ENCODE measurements at regions not wholly inside any gene's neighbourhood (a gene's known extent, or its start where the extent isn't known, plus 50 kb on each side); places are given as distances from the start of the nearest gene placed in this dataset.
"Not testable (repeated sequence)": the region's sequence is repeated elsewhere in the genome, so short reads cannot be mapped to it uniquely, and the experiment has no call there.

DNA sequence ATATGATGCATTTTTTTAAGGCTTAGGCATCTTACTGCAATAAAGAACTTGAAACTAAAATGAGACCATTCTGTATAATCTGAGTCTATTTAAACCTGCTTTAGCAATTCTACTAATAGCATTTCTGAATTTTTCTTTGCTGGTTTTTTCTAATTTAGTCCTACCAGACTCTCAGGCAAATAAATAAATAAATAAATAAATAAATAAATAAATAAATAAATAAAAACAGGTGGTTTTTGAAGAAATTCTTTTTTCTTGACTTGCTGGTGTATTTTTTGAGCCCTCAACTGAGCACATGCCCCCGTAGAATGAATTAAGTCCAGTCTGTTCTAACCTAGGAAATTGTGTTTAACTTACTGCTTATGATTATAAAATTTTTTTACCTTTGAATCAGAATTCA is 134.7 kb upstream of the FOXP2 start:
- DNase-seq (ENCODE audit: low read depth): no peak

DNA sequence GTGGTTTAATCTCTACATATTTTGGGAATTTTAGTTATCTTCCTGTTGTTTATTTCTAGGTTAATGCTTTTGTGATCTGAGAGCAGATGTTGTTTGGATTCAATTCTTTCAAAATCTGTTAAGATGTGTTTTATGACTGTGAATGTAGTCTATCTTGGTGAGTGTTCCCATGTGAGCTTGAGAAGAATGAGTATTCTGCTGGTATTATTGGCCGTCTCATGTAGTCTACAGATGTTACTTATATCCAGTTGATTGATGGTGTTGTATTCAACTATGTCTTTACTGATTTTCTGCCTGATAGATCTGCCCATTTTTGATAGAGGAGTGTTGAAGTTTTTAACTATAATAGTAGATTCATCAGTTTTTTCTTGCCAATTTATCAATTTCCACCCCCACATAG is 141.4 kb upstream of the FOXP2 start:
- DNase-seq (ENCODE audit: low read depth): no peak

DNA sequence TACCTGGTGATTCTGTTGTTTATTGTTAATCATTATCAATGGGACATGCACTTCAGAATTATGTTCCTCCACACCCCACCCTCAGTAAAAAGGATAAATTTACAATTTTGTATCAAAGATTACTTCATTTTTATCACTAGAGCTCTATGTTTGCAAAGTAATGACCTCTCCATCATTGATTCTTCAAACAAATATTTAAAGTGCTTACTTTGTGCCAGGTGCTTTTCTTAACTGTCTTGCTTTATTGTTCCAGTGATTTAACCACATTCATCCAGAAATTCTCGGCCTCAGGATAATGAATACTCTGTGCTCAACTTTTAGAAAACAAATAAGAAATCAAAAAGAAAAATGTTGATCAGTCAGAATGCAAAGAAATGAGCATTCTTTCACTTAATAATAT is 144.9 kb upstream of the FOXP2 start:
- no peak for DNase-seq (ENCODE audit: low read depth)

DNA sequence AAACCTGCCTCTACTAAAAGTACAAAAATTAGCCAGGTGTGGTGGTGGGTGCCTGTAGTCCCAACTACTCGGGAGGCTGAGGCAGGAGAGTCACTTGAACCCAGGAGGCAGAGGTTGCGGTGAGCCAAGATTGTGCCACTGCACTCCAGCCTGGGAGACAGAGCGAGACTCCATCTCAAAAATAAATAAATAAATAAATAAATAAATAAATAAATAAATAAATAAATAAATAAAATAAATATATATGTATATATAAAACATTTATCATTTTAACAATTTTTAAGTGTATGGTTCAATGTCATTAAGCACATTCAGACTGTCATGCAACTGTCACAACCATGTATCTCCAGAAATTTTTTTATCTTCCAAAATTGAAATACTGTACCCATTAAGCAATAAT is 147.1 kb upstream of the FOXP2 start:
- not testable (repeated sequence) for DNase-seq (ENCODE audit: low read depth)

DNA sequence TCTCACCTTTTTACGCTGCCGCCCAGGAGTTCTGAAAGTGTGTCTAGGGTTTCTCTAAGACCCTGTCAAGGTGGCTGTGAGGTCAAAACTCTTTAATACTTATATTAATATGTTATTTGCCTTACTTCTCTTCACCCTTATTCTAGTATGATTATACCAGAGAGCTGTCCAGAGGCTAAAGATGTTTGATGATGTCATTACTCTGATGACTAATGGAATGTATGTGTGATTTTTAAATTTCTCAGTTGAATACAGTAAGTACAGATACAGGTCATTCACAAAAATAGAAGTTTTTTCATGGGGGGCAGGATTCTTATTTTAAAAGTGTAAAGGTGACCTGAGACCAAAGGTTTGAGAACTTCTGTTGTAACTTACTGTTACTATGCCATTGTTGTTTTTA is 150.6 kb upstream of the FOXP2 start:
- DNase-seq (ENCODE audit: low read depth): no peak

DNA sequence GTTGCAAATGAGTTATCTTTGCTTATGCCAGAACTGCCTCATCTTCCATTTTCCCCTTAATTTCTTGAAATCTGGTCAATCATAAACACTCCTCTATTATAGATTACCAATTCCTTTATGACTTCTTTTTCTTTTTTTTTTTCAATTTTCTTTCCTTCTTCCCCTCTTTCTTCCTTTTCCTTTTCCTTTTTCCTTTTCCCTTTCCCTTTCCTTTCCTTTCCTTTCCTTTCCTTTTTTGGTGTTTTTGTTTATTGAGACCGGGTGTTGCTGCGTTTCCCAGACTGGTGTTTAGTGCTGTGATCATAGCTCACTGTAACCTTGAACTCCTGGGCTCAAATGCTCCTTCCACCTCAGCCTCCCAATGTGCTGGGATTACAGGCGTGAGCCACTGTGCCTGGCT is 151.4 kb upstream of the FOXP2 start:
- no peak for DNase-seq (ENCODE audit: low read depth)

DNA sequence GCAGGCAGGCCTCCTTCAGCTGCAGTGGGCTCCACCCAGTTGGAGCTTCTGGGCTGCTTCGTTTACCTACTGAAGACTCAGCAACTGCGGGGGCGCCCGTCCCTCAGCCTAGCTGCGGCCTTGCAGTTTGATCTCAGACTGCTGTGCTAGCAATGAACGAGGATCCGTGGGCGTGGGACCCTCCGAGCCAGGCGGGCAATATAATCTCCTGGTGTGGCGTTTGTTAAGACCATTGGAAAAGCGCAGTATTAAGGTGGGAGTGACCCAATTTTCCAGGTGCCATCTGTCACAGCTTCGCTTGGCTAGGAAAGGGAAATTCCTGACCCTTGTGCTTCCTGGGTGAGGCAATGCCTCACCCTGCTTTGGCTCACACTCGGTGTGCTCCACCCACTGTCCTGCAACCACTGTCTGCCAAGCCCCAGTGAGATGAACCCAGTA is 159.2 kb upstream of the FOXP2 start:
- DNase-seq (ENCODE audit: low read depth): no peak

DNA sequence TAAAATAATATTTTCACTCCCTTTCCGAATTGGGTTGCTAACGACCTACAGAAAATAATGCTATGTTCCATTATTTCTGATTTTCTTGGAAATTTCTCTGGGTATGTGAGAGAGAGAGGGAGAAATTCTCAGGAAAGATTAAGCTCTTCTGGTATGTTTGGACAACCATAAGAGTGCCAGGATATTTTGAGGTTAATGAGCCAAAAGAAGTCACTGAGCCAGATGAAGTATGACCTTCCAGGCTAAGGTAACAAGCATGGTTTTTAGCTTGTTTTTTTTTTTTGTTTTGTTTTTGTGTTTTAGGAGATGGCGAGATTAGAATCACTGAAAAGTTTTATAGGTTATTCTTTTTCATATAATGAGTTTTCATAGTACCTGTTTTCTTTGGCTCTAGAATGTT is 171.0 kb upstream of the FOXP2 start:
- no peak for DNase-seq (ENCODE audit: low read depth)

DNA sequence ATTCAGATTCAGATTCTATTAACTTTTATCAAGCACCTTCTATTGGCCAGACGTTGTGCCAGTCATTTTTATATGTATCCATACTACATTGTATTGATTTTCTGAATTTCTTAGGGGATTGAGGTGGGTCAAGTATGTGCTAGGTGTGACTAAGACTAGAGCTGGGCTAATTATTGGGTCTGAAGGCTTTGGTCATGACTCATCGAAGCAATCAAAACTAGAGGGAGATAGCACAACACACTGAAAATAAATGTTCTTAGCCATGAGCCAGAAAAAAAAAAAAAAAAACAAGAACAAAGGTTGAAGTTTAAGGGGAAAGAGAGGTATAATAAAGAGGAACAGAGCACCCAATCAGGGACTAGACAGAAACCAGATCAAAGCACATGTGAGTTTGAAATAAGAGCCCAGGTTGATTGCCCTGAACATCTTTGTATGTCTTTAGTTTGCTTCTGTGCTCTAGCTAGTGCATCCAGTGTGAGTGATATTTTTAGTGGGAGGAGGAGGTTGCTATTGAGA is 171.6 kb upstream of the FOXP2 start:
- DNase-seq (ENCODE audit: low read depth): no peak

DNA sequence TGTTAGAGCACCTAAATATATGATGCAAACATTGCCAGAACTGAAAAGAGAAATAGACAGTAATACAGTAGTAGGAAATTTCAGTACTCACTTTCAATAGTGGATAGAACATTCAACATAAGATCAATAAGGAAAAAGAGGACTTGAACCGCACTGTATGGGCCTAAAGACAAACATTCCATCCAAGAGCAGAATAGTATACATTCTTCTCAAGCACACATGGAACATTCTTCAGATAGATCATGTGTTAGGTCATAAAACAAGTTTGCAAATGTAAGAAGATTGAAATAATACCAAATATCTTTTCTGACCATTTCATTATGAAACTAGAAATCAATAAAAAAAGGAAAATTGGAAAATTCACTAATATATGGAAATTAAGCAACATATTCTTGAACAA is 185.4 kb upstream of the FOXP2 start:
- DNase-seq (ENCODE audit: low read depth): no peak

DNA sequence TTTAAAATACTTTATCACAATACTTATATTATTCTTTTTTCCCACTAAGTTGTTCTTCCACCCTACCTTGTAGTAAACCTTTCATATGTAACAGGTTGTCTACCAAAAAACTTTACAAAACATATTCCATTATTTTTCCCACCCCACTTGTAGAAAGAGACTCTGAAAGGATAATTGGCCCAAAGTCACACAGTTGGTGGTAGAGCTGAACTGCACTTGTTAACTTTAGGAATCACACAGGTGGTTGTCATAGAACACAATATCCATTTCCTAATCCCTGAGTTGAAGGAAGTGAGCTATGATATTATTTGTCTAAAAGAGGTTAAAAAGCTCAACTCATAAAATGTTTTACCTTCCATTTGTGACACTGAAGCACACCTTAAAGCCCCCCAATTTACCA is 188.8 kb upstream of the FOXP2 start:
- no peak for DNase-seq (ENCODE audit: low read depth)

DNA sequence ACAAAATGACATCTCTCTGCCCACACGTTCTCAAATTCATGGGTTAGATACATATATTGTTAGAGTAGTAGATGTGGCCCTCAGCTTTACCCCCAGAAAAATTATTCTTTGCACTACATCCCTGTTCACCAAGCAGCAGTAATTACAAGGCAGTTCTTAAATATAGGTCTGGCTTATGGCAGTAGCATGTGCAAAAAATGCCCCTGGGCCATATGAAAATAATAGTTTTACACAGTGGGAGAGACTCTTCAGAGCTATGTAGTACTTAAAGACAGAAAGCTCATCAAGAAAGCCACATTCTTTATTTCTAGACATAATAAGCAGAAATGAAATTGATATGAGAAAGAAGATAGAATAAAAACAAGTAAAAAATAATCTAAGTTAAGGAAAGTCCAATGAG is 196.3 kb upstream of the FOXP2 start:
- no peak for DNase-seq (ENCODE audit: low read depth)

DNA sequence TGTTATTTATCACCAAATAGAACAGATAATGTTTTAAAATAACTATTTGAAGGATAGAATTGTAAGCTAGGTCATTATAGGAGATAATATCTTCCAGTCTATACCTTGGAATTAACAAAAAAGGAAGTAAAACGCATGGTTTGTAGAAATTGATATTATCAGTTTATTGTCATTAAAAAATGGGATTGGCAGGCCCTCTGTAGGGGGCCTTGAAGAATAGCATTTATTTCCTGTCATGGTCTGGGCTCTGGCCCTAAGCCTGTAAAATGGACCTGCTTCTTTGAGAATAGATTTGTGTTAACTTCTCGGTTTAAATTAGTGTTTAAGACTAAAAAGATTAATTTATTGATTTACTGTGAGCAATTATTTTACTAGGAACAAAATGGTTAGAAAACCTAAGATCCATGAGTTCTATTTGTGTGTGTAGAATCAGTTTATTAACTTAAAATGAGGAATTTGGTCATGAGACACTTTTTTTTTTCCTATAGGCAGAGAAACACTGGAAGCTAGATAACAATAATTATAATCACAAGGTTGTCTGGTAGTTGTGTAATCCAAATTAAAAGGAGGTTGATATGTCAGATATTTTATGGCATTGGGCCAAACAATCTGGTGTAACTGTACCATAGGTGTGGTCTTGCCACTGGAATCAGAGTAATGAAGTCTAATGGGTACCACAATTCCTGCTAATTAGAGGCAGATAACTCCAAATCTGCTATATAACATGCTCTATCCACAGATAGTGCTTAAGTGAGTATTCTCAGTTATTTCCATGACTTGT is 197.4 kb upstream of the FOXP2 start:
- DNase-seq (ENCODE audit: low read depth): no peak

DNA sequence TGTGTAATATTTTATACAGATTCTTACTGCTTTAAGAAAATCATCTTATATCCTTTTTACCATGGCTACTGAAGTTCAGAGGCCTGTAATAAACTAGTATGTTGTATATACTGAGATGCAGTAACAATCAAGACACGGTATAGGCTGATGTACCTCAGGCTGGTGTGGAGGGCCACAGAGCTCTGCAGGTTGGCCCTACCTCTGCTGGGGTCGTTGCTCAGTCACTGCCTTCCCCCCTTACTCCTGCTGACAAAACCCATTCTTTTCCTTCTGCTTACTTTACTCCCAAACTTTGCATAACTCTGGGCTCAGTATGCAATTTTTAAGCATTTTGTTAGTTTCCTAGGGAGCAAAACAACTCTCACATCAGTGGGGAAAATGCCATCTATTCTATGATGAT is 200.1 kb upstream of the FOXP2 start:
- DNase-seq (ENCODE audit: low read depth): no peak

DNA sequence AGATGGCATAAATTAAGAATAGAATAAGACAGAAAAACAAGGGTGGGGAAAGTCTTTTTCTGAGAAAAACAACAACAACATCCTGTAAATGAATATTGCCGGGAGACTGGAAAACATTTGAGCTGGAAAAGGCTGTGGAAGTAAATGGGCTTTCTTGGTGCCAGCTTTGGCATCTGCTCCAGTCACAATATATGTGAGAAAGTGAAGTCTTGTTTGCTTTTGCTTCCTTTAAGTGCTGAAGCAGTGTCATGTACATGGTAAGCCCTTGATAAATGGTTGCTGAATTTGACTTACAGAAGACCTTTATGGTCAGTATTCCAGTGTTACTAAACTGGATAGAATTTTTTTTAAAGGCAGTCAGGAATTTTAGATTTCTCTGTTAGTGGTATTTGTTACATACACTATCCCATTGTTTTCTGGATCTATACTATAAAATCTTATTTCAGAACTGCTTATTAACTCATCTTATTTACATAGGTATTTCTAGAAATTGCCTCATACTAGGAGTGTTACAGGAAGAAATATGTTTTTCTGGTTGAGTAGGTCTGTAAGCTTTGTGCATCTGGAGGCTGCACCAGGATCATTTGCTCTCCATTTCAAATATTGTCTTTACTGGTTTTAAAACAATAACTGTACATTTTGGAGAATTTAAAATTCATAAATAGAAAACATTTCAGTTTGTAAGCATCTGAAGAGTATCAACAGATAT is 201.7 kb upstream of the FOXP2 start:
- no peak for DNase-seq (ENCODE audit: low read depth)

DNA sequence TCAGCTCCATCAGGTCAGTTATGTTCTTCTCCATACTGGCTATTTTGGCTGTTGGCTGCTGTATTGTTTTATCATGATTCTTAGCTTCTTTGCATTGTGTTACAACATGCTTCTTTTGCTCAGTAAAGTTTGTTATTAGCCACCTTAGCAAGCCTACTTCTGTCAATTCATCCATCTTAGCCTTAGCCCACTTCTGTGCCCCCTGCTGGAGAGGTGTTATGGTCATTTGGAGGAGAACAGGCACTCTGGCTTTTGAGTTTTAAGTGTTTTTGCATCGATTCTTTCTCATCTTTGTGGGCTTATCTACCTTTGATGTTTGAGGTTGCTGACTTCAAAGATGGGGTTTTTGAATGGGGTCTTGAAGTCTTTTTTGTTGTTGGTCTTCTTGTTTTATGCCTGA is 204.6 kb upstream of the FOXP2 start:
- no peak for DNase-seq (ENCODE audit: low read depth)

DNA sequence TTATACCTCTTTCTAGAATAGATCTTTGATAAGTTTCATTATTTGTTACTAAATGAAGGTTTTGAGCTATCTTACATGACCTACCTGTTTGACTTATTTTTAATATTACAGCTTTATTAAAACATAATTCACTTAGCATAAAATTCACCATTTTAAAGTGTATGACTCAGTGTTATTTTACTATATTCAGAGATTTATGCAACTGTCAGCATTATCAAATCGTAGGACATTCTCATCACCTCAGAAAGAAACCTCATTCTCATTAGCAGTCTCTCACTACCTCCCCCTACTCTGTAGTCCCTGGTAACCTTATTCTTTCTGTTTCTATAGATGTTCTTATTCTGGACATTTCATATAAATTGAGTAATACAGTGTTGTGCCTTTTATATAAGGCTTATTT is 207.9 kb upstream of the FOXP2 start:
- DNase-seq (ENCODE audit: low read depth): no peak

DNA sequence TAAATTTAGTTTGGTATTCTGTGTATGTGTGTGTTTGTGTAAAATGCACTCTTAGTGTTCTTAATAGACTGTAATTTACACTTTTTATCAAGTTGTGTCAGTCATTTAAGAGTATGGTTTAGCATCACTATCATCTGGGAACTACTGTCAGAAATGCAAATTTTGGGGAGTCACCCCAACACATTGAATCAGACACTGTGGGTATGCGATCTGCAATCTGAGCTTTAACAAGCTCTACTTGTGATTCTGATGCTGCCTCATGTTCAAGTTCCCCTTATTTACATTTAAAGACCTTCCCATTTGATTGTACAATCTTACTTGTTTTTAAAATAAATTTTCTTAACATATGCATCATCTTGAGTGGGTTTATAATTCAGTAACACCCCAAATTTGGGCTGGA is 218.1 kb upstream of the FOXP2 start:
- DNase-seq (ENCODE audit: low read depth): no peak

DNA sequence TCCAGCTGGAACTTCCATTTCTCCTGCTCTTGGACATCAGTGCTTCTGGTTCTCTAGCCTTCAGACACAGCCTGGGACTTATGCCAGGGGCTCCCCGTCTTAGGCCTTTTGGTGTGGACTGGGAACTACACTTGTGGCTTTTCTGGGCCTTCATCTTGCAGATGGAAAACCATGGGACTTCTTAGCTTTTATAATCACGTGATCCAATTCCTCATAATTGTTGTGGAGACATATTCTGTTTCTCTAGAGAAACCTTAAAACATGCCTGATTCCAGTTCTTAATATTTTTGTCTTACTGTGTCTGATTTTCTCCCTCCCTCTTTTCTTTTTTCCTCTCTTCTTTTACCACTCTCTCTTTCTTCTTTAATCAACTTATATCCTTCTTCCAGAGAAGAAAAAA is 224.2 kb upstream of the FOXP2 start:
- no peak for DNase-seq (ENCODE audit: low read depth)

DNA sequence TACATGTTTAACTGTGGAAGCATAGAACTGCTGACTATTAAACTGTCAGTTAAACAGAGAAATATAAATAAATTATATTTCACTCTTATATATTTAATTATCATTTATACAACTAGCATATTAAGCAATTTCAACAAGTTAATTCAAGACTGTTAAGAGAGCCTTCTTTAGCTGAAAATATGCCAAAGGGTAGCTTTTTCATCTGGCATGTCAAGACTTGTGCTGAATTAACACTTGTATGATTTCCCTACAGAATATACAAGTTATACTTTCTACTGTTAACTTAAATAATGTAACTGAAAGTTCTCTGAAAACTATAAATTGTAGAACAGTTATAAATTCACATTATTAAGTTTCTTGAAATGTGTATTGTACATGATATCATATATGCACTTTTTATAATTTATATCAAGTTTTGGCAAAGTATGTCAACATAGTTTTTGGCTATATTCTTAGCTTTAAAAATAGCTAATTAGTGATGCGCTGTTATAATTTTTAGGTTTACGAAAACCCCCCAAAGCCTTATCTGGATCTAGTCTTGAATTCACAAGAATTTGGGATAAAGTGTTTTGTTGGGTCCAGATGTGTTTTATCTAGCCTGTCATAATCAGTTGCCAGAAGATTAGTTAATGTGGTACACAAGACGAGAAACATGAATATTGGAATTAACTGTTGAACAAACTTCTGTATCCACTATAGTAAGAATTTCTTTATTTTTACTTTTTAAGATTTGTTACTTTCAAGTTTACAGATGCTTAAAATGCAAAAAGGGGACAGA is 231.1 kb upstream of the FOXP2 start:
- no peak for DNase-seq (ENCODE audit: low read depth)

DNA sequence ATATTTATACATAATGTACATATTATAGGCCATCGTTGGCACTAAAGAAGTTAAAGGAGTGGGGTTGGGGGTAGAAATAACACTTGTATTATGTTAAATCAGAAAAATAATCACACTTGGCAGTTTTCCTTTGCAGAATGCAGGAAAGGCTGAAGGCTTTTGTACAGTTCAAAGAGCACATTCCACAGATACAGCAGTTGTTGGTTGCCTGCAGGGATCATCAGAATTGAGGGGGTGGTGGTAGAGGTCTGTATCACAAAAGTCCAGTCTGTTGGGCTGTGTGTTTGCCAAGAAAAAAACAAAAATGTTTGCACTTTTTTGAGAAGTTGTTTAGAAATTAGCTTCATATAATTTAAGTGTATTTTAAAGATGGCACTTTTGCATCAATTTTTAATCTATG is 231.8 kb upstream of the FOXP2 start:
- no peak for DNase-seq (ENCODE audit: low read depth)

DNA sequence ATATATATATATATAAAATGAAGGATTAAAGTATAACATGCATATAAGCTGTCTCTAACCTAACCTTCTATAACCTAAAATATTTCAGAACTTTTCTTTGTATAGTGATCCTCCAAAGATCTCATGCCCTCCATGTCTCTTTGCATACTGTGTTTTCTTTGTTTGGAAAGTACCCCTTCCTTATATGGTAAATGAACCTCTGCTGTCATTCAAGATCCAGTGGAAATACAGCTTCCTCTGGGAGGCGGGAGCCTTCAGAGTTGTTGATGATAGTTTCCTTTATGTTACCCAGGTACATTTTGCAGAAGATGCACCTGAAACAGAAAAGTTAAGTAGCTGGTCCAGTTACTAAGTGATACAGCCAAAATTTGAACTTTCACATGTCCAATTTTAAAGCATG is 233.3 kb upstream of the FOXP2 start:
- DNase-seq (ENCODE audit: low read depth): no peak

Measured in CMK (cell line).